ENCODE measurements at regions not wholly inside any gene's neighbourhood (a gene's known extent, or its start where the extent isn't known, plus 50 kb on each side); places are given as distances from the start of the nearest gene placed in this dataset.
"Not testable (repeated sequence)": the region's sequence is repeated elsewhere in the genome, so short reads cannot be mapped to it uniquely, and the experiment has no call there.

DNA sequence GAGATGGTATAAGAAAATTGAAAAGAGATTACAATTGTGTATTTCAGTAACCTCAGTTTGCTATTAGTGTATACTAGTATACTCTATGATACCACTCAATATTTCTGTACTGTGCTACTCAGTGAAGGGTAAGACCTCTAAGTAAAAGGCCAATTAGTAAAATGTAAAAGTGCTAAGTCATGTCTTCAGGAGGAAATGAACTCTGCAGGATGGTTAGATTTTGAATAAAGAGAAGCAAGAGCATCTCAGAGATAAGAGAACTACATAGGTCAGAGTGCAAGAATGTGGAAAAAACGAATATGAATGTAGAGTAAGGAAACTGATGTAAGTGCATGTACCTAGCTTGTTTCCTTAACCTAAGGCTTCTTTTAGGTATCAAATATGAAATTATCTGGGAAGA lies 796.6 kb upstream of the GBE1 start:
- Histone ChIP-seq H3K36me3 (ENCODE audit: low read length) (no peaks in the 10 kb centered on the region), H3K79me2 (ENCODE audit: insufficient read depth, low read length) (no peaks in the 10 kb centered on the region), H3K27me3 (ENCODE audit: low read length) (no peaks in the 10 kb centered on the region), H3K9me3 (ENCODE audit: insufficient read depth, low read length) (no peaks in the 10 kb centered on the region), H3K27ac (ENCODE audit: low read depth, low read length) (no peak overlapping the region), H3K4me2 (ENCODE audit: low read depth, low read length, poor library complexity, severe bottlenecking) (no peak overlapping the region), H2AFZ (ENCODE audit: low read depth, low read length, severe bottlenecking) (no peak overlapping the region), H3K4me3 (ENCODE audit: insufficient read depth, low read length, poor library complexity, severe bottlenecking) (no peak overlapping the region), H4K20me1 (ENCODE audit: low read depth, low read length) (no peaks in the 10 kb centered on the region), H3K9me2 (replicated peaks; ENCODE audit: insufficient read depth, low read length) (no peaks in the 10 kb centered on the region), H3K9ac (ENCODE audit: low read length) (no peak overlapping the region), H3F3A (ENCODE audit: insufficient read depth) (no peaks in the 10 kb centered on the region)
- TF ChIP-seq, protein P1, sequence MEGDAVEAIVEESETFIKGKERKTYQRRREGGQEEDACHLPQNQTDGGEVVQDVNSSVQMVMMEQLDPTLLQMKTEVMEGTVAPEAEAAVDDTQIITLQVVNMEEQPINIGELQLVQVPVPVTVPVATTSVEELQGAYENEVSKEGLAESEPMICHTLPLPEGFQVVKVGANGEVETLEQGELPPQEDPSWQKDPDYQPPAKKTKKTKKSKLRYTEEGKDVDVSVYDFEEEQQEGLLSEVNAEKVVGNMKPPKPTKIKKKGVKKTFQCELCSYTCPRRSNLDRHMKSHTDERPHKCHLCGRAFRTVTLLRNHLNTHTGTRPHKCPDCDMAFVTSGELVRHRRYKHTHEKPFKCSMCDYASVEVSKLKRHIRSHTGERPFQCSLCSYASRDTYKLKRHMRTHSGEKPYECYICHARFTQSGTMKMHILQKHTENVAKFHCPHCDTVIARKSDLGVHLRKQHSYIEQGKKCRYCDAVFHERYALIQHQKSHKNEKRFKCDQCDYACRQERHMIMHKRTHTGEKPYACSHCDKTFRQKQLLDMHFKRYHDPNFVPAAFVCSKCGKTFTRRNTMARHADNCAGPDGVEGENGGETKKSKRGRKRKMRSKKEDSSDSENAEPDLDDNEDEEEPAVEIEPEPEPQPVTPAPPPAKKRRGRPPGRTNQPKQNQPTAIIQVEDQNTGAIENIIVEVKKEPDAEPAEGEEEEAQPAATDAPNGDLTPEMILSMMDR (IDR thresholded peaks at IDR 0.05; ENCODE audit: insufficient read depth, low read length, poor library complexity, severe bottlenecking) = no peak
- TF ChIP-seq EZH2phosphoT487 (conservative IDR thresholded peaks at IDR 0.05; ENCODE audit: low read length) = no peak

DNA sequence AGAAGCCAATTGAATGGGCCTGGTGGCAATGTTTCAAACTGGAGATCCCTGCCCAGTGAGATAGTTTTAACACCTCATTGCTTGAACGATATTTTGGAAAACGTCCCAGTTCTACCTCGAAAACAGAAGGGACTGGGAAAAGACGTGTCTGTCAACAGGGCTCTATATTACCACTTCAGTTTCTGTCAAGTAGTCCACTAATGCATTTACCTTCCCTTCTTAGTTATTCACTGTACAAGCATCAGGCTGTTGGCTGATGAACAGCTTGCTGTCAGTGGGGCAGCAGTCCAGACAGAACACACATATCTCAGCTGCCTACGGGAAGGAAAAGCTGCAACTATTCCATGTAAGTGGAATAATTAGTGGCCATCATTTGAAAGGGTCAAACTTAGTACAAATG lies 794.7 kb upstream of the GBE1 start:
- Histone ChIP-seq H3K27ac (ENCODE audit: low read depth, low read length) (no peak overlapping the region), H3K4me3 (ENCODE audit: insufficient read depth, low read length, poor library complexity, severe bottlenecking) (no peak overlapping the region), H3F3A (ENCODE audit: insufficient read depth) (no peaks in the 10 kb centered on the region), H2AFZ (ENCODE audit: low read depth, low read length, severe bottlenecking) (no peak overlapping the region), H3K27me3 (ENCODE audit: low read length) (no peaks in the 10 kb centered on the region), H3K9me3 (ENCODE audit: insufficient read depth, low read length) (no peaks in the 10 kb centered on the region), H3K36me3 (ENCODE audit: low read length) (no peaks in the 10 kb centered on the region), H3K9ac (ENCODE audit: low read length) (no peak overlapping the region), H4K20me1 (ENCODE audit: low read depth, low read length) (no peaks in the 10 kb centered on the region), H3K4me2 (ENCODE audit: low read depth, low read length, poor library complexity, severe bottlenecking) (no peak overlapping the region), H3K79me2 (ENCODE audit: insufficient read depth, low read length) (no peaks in the 10 kb centered on the region), H3K9me2 (replicated peaks; ENCODE audit: insufficient read depth, low read length) (no peaks in the 10 kb centered on the region)
- TF ChIP-seq EZH2phosphoT487 (conservative IDR thresholded peaks at IDR 0.05; ENCODE audit: low read length) = no peak
- TF ChIP-seq, protein P1 (IDR thresholded peaks at IDR 0.05; ENCODE audit: insufficient read depth, low read length, poor library complexity, severe bottlenecking) = no peak

DNA sequence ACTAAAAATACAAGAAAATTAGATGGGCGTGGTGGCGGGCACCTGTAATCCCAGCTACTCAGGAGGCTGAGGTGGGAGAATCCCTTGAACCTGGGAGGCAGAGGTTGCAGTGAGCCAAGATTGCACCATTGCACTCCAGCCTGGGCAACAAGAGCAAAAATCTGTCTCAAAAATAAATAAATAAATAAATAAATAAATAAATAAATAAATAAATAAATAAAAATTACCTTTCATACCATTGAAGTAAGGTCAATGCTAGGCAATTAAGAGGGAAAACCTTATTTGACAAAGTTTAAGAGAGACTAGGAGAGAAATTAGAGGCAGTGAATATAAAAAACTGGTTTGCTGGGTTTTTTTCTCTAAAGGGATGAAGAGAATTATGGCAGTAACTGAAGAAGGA lies 781.1 kb upstream of the GBE1 start:
- not testable (repeated sequence) for H4K20me1 ChIP-seq (ENCODE audit: low read depth, low read length); H3K9me2 ChIP-seq (replicated peaks; ENCODE audit: insufficient read depth, low read length); H3K4me2 ChIP-seq (ENCODE audit: low read depth, low read length, poor library complexity, severe bottlenecking); H3K27ac ChIP-seq (ENCODE audit: low read depth, low read length); H3K9ac ChIP-seq (ENCODE audit: low read length); H2AFZ ChIP-seq (ENCODE audit: low read depth, low read length, severe bottlenecking); H3K9me3 ChIP-seq (ENCODE audit: insufficient read depth, low read length); H3K4me3 ChIP-seq (ENCODE audit: insufficient read depth, low read length, poor library complexity, severe bottlenecking); H3K36me3 ChIP-seq (ENCODE audit: low read length); H3K27me3 ChIP-seq (ENCODE audit: low read length); H3F3A ChIP-seq (ENCODE audit: insufficient read depth); H3K79me2 ChIP-seq (ENCODE audit: insufficient read depth, low read length)

DNA sequence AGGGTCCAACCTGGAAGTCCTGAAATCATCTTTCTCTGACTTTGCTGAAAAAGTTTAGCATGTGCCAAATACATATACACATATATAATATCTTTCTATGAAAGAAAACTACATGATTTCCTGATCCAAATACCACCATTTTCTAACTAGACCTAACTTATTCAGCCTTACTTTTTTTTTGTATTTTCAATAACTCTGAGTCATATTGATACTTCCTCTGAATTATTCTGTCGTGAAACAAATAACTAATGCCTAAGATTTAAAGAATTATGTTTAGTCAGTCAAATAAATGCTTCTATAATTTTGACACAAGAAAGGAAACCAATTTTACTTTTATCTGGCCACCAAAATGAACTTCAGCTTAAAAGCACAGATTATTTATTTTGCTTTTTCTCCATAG lies 760.2 kb upstream of the GBE1 start:
- Histone ChIP-seq H3K79me2 (ENCODE audit: insufficient read depth, low read length) (no peaks in the 10 kb centered on the region), H3K9me2 (replicated peaks; ENCODE audit: insufficient read depth, low read length) (no peaks in the 10 kb centered on the region)
- TF ChIP-seq, protein P1 (IDR thresholded peaks at IDR 0.05; ENCODE audit: insufficient read depth, low read length, poor library complexity, severe bottlenecking) = no peak
- no peak for TF ChIP-seq EZH2phosphoT487 (conservative IDR thresholded peaks at IDR 0.05; ENCODE audit: low read length)

More for the DNA sequence above, 760.2 kb upstream of the GBE1 start:
- Histone ChIP-seq H3K4me2 (ENCODE audit: low read depth, low read length, poor library complexity, severe bottlenecking) (no peak overlapping the region), H3K27me3 (ENCODE audit: low read length) (no peaks in the 10 kb centered on the region), H3K36me3 (ENCODE audit: low read length) (no peaks in the 10 kb centered on the region), H3K27ac (ENCODE audit: low read depth, low read length) (no peak overlapping the region), H3K4me3 (ENCODE audit: insufficient read depth, low read length, poor library complexity, severe bottlenecking) (no peak overlapping the region), H3F3A (ENCODE audit: insufficient read depth) (no peaks in the 10 kb centered on the region), H3K9me3 (ENCODE audit: insufficient read depth, low read length) (0 out of 2 replicates have a peak, but pooled peaks cover 3% of the 10 kb centered on the region), H3K9ac (ENCODE audit: low read length) (no peak overlapping the region), H2AFZ (ENCODE audit: low read depth, low read length, severe bottlenecking) (no peak overlapping the region), H4K20me1 (ENCODE audit: low read depth, low read length) (no peaks in the 10 kb centered on the region)

Measured in SU-DHL-6 (cell line).